MM.1S (cell line): ENCODE measurements at regions not wholly inside any gene's neighbourhood (a gene's known extent, or its start where the extent isn't known, plus 50 kb on each side); places are given as distances from the start of the nearest gene placed in this dataset.

Source experiments
- DNase-seq: peaks from one replicate; pipeline ENCODE4 v3.0.0-alpha.2; 2015
- H2AFZ ChIP-seq: fragments of 300-600 bp; sonication (generic); 2 replicates; pipeline ENCODE4 v1.6.0; 2016; ENCODE audit warnings: antibody characterized with exemption, low read length
- H3F3A ChIP-seq: fragments of 300-600 bp; sonication (generic); 2 replicates; pipeline ENCODE4 v1.6.1; 2016; ENCODE audit warnings: mild to moderate bottlenecking, antibody characterized with exemption, low read length, moderate library complexity, mixed read lengths; ENCODE audit not compliant: insufficient read depth
- H3K27ac ChIP-seq: fragments of 300-600 bp; sonication (generic); 2 replicates; pipeline ENCODE4 v1.5.1; 2016; ENCODE audit warnings: mild to moderate bottlenecking, low read length
- H3K27me3 ChIP-seq: fragments of 300-600 bp; sonication (generic); replicated peaks from 2 replicates; pipeline ENCODE4 v1.6.0; 2016; ENCODE audit warnings: low read length; ENCODE audit not compliant: insufficient read depth
- H3K36me3 ChIP-seq: fragments of 300-600 bp; sonication (generic); replicated peaks from 2 replicates; pipeline ENCODE4 v1.6.1; 2016; ENCODE audit warnings: mild to moderate bottlenecking, low read length, mixed read lengths; ENCODE audit not compliant: insufficient read depth
- H3K4me1 ChIP-seq: fragments of 300-600 bp; sonication (generic); 2 replicates; pipeline ENCODE4 v1.6.1; 2016; ENCODE audit warnings: low read length, mixed read lengths
- H3K4me2 ChIP-seq: fragments of 300-600 bp; sonication (generic); 2 replicates; pipeline ENCODE4 v1.6.0; 2016; ENCODE audit warnings: low read depth, low read length
- H3K4me3 ChIP-seq: fragments of 300-600 bp; sonication (generic); 2 replicates; pipeline ENCODE4 v1.5.1; 2016; ENCODE audit warnings: low read length, mixed read lengths
- H3K79me2 ChIP-seq: fragments of 300-600 bp; sonication (generic); 2 replicates; pipeline ENCODE4 v1.6.1; 2016; ENCODE audit warnings: mixed run types, low read length, mixed read lengths
- H3K9ac ChIP-seq: fragments of 300-600 bp; sonication (generic); 2 replicates; pipeline ENCODE4 v1.6.1; 2016; ENCODE audit warnings: low read length, mixed read lengths
- H3K9me2 ChIP-seq: fragments of 300-600 bp; sonication (generic); replicated peaks from 2 replicates; pipeline ENCODE4 v1.6.1; 2016; ENCODE audit warnings: mild to moderate bottlenecking, low read length, mixed read lengths; ENCODE audit not compliant: insufficient read depth
- H3K9me3 ChIP-seq: fragments of 300-600 bp; sonication (generic); replicated peaks from 2 replicates; pipeline ENCODE4 v1.6.1; 2016; ENCODE audit warnings: mild to moderate bottlenecking, low read length, mixed read lengths; ENCODE audit not compliant: insufficient read depth
- H4K20me1 ChIP-seq: fragments of 300-600 bp; sonication (generic); 2 replicates; pipeline ENCODE4 v1.6.1; 2016; ENCODE audit warnings: mild to moderate bottlenecking, low read length, moderate library complexity, mixed read lengths; ENCODE audit not compliant: insufficient read depth
- EZH2 ChIP-seq: fragments of 300-600 bp; sonication (generic); optimal IDR thresholded peaks from 2 replicates; pipeline ENCODE3; 2017; ENCODE audit warnings: low read depth, mild to moderate bottlenecking, antibody characterized with exemption, low read length, mixed read lengths
- EZH2phosphoT487 ChIP-seq: fragments of 300-600 bp; sonication (generic); IDR thresholded peaks from 2 replicates; pipeline ENCODE4 v1.6.1; 2018; ENCODE audit warnings: antibody characterized with exemption, low read length
- TF ChIP-seq, protein P1 (sequence below): fragments of 300-600 bp; sonication (generic); IDR thresholded peaks from 2 replicates; pipeline ENCODE4 v1.5.1; 2016; ENCODE audit warnings: antibody characterized with exemption, low read length, mixed read lengths

GRCh38 chr7:131879424-131879823 lies 323.0 kb upstream of the PODXL start:
- Histone ChIP-seq H4K20me1 (no peaks in the 10 kb centered on the region), H3K36me3 (no peaks in the 10 kb centered on the region), H3F3A (no peaks in the 10 kb centered on the region), H3K9ac (no peak overlapping the region), H3K4me2 (no peak overlapping the region), H2AFZ (no peak overlapping the region), H3K79me2 (no peaks in the 10 kb centered on the region), H3K9me2 (no peaks in the 10 kb centered on the region), H3K9me3 (no peaks in the 10 kb centered on the region), H3K27me3 (no peaks in the 10 kb centered on the region), H3K27ac (no peak overlapping the region), H3K4me1 (no peaks in the 10 kb centered on the region), H3K4me3 (no peak overlapping the region)
- no peak for DNase-seq
- TF ChIP-seq, protein P1, sequence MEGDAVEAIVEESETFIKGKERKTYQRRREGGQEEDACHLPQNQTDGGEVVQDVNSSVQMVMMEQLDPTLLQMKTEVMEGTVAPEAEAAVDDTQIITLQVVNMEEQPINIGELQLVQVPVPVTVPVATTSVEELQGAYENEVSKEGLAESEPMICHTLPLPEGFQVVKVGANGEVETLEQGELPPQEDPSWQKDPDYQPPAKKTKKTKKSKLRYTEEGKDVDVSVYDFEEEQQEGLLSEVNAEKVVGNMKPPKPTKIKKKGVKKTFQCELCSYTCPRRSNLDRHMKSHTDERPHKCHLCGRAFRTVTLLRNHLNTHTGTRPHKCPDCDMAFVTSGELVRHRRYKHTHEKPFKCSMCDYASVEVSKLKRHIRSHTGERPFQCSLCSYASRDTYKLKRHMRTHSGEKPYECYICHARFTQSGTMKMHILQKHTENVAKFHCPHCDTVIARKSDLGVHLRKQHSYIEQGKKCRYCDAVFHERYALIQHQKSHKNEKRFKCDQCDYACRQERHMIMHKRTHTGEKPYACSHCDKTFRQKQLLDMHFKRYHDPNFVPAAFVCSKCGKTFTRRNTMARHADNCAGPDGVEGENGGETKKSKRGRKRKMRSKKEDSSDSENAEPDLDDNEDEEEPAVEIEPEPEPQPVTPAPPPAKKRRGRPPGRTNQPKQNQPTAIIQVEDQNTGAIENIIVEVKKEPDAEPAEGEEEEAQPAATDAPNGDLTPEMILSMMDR: no peak
- TF ChIP-seq EZH2phosphoT487 (no peak), EZH2 (no peak)

DNA sequence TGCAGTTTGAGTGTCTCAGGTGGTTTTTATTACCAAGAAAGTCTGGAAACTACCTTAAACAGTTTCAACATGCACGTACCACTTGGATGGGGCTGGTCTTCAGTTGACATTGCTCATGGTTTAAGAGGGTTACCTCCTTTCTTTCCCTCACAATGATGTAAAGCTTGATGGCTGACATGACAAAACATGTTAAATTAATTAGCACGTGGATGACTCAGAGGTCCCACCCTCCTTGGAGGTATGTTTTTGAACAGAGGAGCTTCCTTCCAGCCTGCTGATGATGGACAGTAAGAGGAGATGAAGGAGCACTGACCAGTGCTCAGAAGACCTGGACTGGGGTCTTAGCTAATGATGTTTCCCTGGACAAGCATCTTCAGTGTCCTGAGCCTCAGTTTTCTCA lies 322.3 kb upstream of the PODXL start:
- Histone ChIP-seq H3K4me1 (no peaks in the 10 kb centered on the region), H2AFZ (no peak overlapping the region), H4K20me1 (no peaks in the 10 kb centered on the region), H3K27me3 (no peaks in the 10 kb centered on the region), H3K9ac (no peak overlapping the region), H3K9me2 (no peaks in the 10 kb centered on the region), H3K4me3 (no peak overlapping the region), H3K4me2 (no peak overlapping the region), H3K27ac (no peak overlapping the region), H3K36me3 (no peaks in the 10 kb centered on the region), H3K9me3 (no peaks in the 10 kb centered on the region), H3K79me2 (no peaks in the 10 kb centered on the region), H3F3A (no peaks in the 10 kb centered on the region)
- DNase-seq: no peak
- TF ChIP-seq EZH2phosphoT487 (no peak), EZH2 (no peak)
- TF ChIP-seq, protein P1: no peak

DNA sequence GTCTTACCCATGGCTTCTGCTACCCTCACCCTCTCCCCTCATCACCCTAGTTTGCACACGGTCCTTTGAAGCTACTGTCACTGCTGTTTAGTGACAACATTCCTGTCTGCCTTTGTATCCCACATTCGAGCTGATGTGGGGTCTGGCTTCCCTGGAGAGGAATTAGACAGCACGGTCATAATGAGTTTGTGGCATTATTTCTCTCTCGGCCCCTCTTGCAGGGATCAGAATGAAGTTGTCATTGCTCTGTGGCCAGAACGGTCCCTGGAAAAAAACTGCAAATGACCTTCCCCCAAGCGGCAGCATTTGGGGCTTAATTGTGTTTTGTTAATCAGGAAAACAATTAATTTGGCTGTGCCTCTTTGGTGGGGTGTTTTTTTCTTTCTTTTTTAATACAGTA lies 317.2 kb upstream of the PODXL start:
- H3K36me3 ChIP-seq: no peaks in the 10 kb centered on the region
- H3K9me2 ChIP-seq: no peaks in the 10 kb centered on the region
- no peak for DNase-seq
- no peaks in the 10 kb centered on the region for H3F3A ChIP-seq
- H3K4me3 ChIP-seq: no peak overlapping the region
- H3K27ac ChIP-seq: no peak overlapping the region
- no peak overlapping the region for H2AFZ ChIP-seq
- no peaks in the 10 kb centered on the region for H3K4me1 ChIP-seq
- H3K79me2 ChIP-seq: no peaks in the 10 kb centered on the region
- H3K4me2 ChIP-seq: no peak overlapping the region
- TF ChIP-seq EZH2phosphoT487 (no peak), EZH2 (no peak)
- TF ChIP-seq, protein P1: no peak
- no peaks in the 10 kb centered on the region for H3K9me3 ChIP-seq
- no peaks in the 10 kb centered on the region for H4K20me1 ChIP-seq
- H3K9ac ChIP-seq: no peak overlapping the region
- no peaks in the 10 kb centered on the region for H3K27me3 ChIP-seq
